HL-60 (cell line): ENCODE measurements at regions not wholly inside any gene's neighbourhood (a gene's known extent, or its start where the extent isn't known, plus 50 kb on each side); places are given as distances from the start of the nearest gene placed in this dataset.

Source experiments
- GABPA ChIP-seq: IDR thresholded peaks from 2 replicates; pipeline ENCODE4 v1.6.1; 2012; ENCODE audit warnings: low read depth
- POLR2AphosphoS5 ChIP-seq: IDR thresholded peaks from 2 replicates; pipeline ENCODE4 v1.6.1; 2012; ENCODE audit warnings: low read depth
- REST ChIP-seq: IDR thresholded peaks from 2 replicates; pipeline ENCODE4 v1.6.1; 2012; ENCODE audit warnings: low read depth; ENCODE audit not compliant: insufficient replicate concordance
- SPI1 ChIP-seq: IDR thresholded peaks from 2 replicates; pipeline ENCODE4 v1.6.1; 2012; ENCODE audit warnings: low read depth, mild to moderate bottlenecking, borderline replicate concordance
- TF ChIP-seq, protein P1 (sequence below): IDR thresholded peaks from one replicate; pipeline ENCODE4 v1.5.1; 2011; ENCODE audit warnings: low read length, control low read depth, inconsistent platforms; ENCODE audit not compliant: insufficient read depth

DNA sequence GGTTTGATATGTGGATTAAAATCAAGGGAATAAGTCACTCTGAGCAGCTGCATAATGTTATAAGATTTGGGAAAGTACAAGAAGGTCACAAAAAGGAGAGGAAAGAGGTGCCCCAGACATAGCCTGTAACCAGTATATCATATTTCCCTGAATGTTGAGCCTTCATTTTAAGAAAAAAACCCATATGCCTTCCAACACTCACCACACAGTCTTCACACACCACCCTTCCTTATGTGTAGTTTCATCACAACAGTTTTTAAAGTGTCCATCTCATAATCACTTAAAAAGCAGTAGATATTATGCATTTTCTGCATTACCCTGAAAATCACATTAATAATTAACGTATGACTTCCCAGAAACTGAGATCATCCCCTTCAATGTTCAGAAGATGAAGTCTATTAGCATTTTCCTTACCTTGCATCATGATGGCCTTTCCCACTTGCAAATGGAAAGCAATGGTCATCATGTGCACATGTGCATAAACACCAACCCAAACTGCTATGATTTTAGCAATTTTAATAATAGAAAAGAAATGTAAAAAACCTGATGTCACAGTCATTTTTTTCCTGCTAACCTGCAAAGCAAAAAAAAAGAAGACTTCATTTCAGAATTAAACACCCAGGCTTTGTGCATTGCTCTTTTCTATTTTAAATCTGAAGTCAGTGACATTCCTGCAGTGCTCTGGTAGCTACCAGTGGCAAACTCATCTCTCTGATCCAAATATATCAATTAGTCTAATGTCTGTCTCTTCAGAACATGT lies 465.0 kb downstream of the SUCLG1 start:
- TF ChIP-seq POLR2AphosphoS5 (no peak), REST (no peak), GABPA (no peak), SPI1 (no peak)
- TF ChIP-seq, protein P1, sequence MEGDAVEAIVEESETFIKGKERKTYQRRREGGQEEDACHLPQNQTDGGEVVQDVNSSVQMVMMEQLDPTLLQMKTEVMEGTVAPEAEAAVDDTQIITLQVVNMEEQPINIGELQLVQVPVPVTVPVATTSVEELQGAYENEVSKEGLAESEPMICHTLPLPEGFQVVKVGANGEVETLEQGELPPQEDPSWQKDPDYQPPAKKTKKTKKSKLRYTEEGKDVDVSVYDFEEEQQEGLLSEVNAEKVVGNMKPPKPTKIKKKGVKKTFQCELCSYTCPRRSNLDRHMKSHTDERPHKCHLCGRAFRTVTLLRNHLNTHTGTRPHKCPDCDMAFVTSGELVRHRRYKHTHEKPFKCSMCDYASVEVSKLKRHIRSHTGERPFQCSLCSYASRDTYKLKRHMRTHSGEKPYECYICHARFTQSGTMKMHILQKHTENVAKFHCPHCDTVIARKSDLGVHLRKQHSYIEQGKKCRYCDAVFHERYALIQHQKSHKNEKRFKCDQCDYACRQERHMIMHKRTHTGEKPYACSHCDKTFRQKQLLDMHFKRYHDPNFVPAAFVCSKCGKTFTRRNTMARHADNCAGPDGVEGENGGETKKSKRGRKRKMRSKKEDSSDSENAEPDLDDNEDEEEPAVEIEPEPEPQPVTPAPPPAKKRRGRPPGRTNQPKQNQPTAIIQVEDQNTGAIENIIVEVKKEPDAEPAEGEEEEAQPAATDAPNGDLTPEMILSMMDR: no peak
